NCI-H526 treated with DMSO at 0.1 percent for 48 hours (cell line): ENCODE measurements at regions not wholly inside any gene's neighbourhood (a gene's known extent, or its start where the extent isn't known, plus 50 kb on each side); places are given as distances from the start of the nearest gene placed in this dataset.
A peak's percentile ranks its signal among the peaks of the same experiment; 100 is the strongest.
"Not testable (repeated sequence)": the region's sequence is repeated elsewhere in the genome, so short reads cannot be mapped to it uniquely, and the experiment has no call there.

Experiments used
- DNase-seq: peaks from one replicate; lab custom pipeline; 2025; lab: John Stamatoyannopoulos, UW

- DNase-seq = not testable (repeated sequence)
Measured at GRCh38 chr12:131288765-131289695, 335.3 kb downstream of the ADGRD1 start.

GRCh38 chr12:131289807-131290206 is 336.1 kb downstream of the ADGRD1 start:
- not testable (repeated sequence) for DNase-seq

GRCh38 chr12:131290255-131290959 is 336.7 kb downstream of the ADGRD1 start:
- no peak for DNase-seq

- not testable (repeated sequence) for DNase-seq
Measured at GRCh38 chr12:131293071-131294015, 339.6 kb downstream of the ADGRD1 start.

GRCh38 chr12:131294716-131295115 is 341.0 kb downstream of the ADGRD1 start:
- not testable (repeated sequence) for DNase-seq

- DNase-seq = not testable (repeated sequence)
Measured at GRCh38 chr12:131295117-131295516, 341.4 kb downstream of the ADGRD1 start.

GRCh38 chr12:131295559-131295958 is 341.9 kb downstream of the ADGRD1 start:
- not testable (repeated sequence) for DNase-seq

GRCh38 chr12:131296136-131296535 is 342.4 kb downstream of the ADGRD1 start:
- not testable (repeated sequence) for DNase-seq

- DNase-seq = not testable (repeated sequence)
Measured at GRCh38 chr12:131296651-131297050, 342.9 kb downstream of the ADGRD1 start.

- DNase-seq = not testable (repeated sequence)
Measured at GRCh38 chr12:131298526-131299369, 345.0 kb downstream of the ADGRD1 start.

- not testable (repeated sequence) for DNase-seq
Measured at GRCh38 chr12:131299370-131299701, 345.6 kb downstream of the ADGRD1 start.

GRCh38 chr12:131303576-131303975 is 349.9 kb downstream of the ADGRD1 start:
- not testable (repeated sequence) for DNase-seq

GRCh38 chr12:131304642-131305041 is 350.9 kb downstream of the ADGRD1 start:
- DNase-seq = not testable (repeated sequence)

- no peak for DNase-seq
Measured at GRCh38 chr12:131309700-131310099, 356.0 kb downstream of the ADGRD1 start.

- DNase-seq = not testable (repeated sequence)
Measured at GRCh38 chr12:131310227-131310969, 356.7 kb downstream of the ADGRD1 start.

GRCh38 chr12:131311279-131311722 is 357.6 kb downstream of the ADGRD1 start:
- DNase-seq = not testable (repeated sequence)

GRCh38 chr12:131311764-131312163 is 358.1 kb downstream of the ADGRD1 start:
- peak; percentile 9 for DNase-seq

- not testable (repeated sequence) for DNase-seq
Measured at GRCh38 chr12:131312382-131312781, 358.7 kb downstream of the ADGRD1 start.

GRCh38 chr12:131312793-131313545 is 359.3 kb downstream of the ADGRD1 start:
- no peak for DNase-seq
